Panc1 (cell line): ENCODE measurements at regions not wholly inside any gene's neighbourhood (a gene's known extent, or its start where the extent isn't known, plus 50 kb on each side); places are given as distances from the start of the nearest gene placed in this dataset.

Experiments
- ATAC-seq: fragments of 200-7000 bp; cut with Tn5 transposase; 2 replicates; pipeline ENCODE4 v1.9.1; 2020; ENCODE audit warnings: mild to moderate bottlenecking, moderate library complexity
- BruUV-seq: library from RNA; stranded (reverse); fragments of 400-500 nt; replicated peaks from 2 replicates; lab custom pipeline; 2021; lab: Mats Ljungman, UMichigan
- CTCF ChIA-PET: fragments of 300-600 bp; sonication (Branson Sonifier 250); formaldehyde crosslinking; loops from one replicate; lab custom pipeline; 2022; ENCODE audit warnings: antibody characterized with exemption; lab: Charles Lee
- POLR2A ChIA-PET: fragments of 300-600 bp; sonication (Branson Sonifier 250); formaldehyde crosslinking; loops from one replicate; lab custom pipeline; 2022; ENCODE audit warnings: antibody characterized with exemption; lab: Charles Lee
- DNase-seq: peaks from one replicate; pipeline ENCODE4 v3.0.0-alpha.2; 2010; ENCODE audit warnings: low read depth, low spot score
- H3K27ac ChIP-seq: 2 replicates; pipeline ENCODE4 v1.5.1; 2011; ENCODE audit warnings: mild to moderate bottlenecking, low read length, inconsistent platforms
- H3K27me3 ChIP-seq: fragments of 200-500 bp; sonication (Bioruptor generic); 2 replicates; pipeline ENCODE4 v1.6.0; 2014; ENCODE audit warnings: low read length, inconsistent platforms; ENCODE audit not compliant: control insufficient read depth, insufficient read depth
- H3K36me3 ChIP-seq: fragments of 200-500 bp; sonication (Bioruptor generic); 2 replicates; pipeline ENCODE4 v1.5.1; 2014; ENCODE audit warnings: inconsistent platforms, mild to moderate bottlenecking, low read length, moderate library complexity; ENCODE audit not compliant: control insufficient read depth, insufficient read depth
- H3K4me1 ChIP-seq: 2 replicates; pipeline ENCODE4 v1.5.1; 2011; ENCODE audit warnings: inconsistent platforms, mild to moderate bottlenecking, low read length, moderate library complexity; ENCODE audit not compliant: control insufficient read depth, insufficient read depth
- H3K4me3 ChIP-seq, 2 experiments: 2 replicates each; pipeline ENCODE4 v1.5.1; 2011 to 2012; ENCODE audit warnings: low read depth in 2 of 2, low read length in 2 of 2, mild to moderate bottlenecking in 2 of 2, inconsistent platforms in 1 of 2, moderate library complexity in 1 of 2
- H3K9me3 ChIP-seq: fragments of 200-500 bp; sonication (Bioruptor generic); 2 replicates; pipeline ENCODE4 v1.5.1; 2014; ENCODE audit warnings: low read depth, mild to moderate bottlenecking, inconsistent platforms, low read length, moderate library complexity; ENCODE audit not compliant: control insufficient read depth, insufficient read depth
- POLR2AphosphoS5 ChIP-seq: IDR thresholded peaks from 2 replicates; pipeline ENCODE4 v1.6.1; 2012; ENCODE audit warnings: mild to moderate bottlenecking, low read depth, low read length, moderate library complexity
- SIN3A ChIP-seq: IDR thresholded peaks from 2 replicates; pipeline ENCODE4 v1.6.1; 2012; ENCODE audit warnings: low read depth, mild to moderate bottlenecking, low read length, moderate library complexity, borderline replicate concordance; ENCODE audit not compliant: insufficient read depth
- TCF7L2 ChIP-seq: IDR thresholded peaks from 2 replicates; pipeline ENCODE4 v1.6.1; 2011; ENCODE audit warnings: mild to moderate bottlenecking, low read depth, low read length, inconsistent platforms
- in situ Hi-C: cut with HindIII; loops from 2 replicates; pipeline ENCODE4 v1.10.0; 2016; ENCODE audit warnings: low sequenced_read_pairs, low pct_unique_long_range_greater_than_20kb
- intact Hi-C: fragments of 100-400 bp; cut with micrococcal nuclease; formaldehyde crosslinking; loops from one replicate; pipeline ENCODE4 v1.10.0; 2022; ENCODE audit not compliant: unreplicated experiment
- TF ChIP-seq, protein P1 (sequence below), 2 experiments: IDR thresholded peaks; 2 replicates each; pipeline ENCODE4 v1.6.1; 2011 to 2012; ENCODE audit warnings: low read depth in 2 of 2, control low read depth in 1 of 2, low read length in 1 of 2, mild to moderate bottlenecking in 1 of 2, moderate library complexity in 1 of 2; ENCODE audit not compliant: insufficient read depth in 1 of 2
- TF ChIP-seq, protein P2 (sequence below): fragments of 450-650 bp; IDR thresholded peaks from 2 replicates; pipeline ENCODE4 v1.5.1; 2017; ENCODE audit warnings: mild to moderate bottlenecking

GRCh38 chr4:13857397-13857796, 229.9 kb upstream of the BOD1L1 start:
- Histone ChIP-seq H3K4me1 (no peaks in the 10 kb centered on the region), H3K9me3 (no peaks in the 10 kb centered on the region), H3K4me3 (no peak overlapping the region), H3K27ac (no peak overlapping the region), H3K36me3 (no peaks in the 10 kb centered on the region), H3K27me3 (no peaks in the 10 kb centered on the region)
- intact Hi-C loops: no loop called here
- ChIA-PET POLR2A (no interaction called here), CTCF (no interaction called here)
- DNase-seq (no peak), ATAC-seq (no peak)
- BruUV-seq: no TSS peak
- TF ChIP-seq, protein P1, sequence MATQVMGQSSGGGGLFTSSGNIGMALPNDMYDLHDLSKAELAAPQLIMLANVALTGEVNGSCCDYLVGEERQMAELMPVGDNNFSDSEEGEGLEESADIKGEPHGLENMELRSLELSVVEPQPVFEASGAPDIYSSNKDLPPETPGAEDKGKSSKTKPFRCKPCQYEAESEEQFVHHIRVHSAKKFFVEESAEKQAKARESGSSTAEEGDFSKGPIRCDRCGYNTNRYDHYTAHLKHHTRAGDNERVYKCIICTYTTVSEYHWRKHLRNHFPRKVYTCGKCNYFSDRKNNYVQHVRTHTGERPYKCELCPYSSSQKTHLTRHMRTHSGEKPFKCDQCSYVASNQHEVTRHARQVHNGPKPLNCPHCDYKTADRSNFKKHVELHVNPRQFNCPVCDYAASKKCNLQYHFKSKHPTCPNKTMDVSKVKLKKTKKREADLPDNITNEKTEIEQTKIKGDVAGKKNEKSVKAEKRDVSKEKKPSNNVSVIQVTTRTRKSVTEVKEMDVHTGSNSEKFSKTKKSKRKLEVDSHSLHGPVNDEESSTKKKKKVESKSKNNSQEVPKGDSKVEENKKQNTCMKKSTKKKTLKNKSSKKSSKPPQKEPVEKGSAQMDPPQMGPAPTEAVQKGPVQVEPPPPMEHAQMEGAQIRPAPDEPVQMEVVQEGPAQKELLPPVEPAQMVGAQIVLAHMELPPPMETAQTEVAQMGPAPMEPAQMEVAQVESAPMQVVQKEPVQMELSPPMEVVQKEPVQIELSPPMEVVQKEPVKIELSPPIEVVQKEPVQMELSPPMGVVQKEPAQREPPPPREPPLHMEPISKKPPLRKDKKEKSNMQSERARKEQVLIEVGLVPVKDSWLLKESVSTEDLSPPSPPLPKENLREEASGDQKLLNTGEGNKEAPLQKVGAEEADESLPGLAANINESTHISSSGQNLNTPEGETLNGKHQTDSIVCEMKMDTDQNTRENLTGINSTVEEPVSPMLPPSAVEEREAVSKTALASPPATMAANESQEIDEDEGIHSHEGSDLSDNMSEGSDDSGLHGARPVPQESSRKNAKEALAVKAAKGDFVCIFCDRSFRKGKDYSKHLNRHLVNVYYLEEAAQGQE (IDR thresholded peaks at IDR 0.05; ENCODE audit: insufficient read depth in 1 of 2, low read depth in 2 of 2, low read length in 1 of 2): no peak
- TF ChIP-seq TCF7L2: no peak
- TF ChIP-seq, protein P2, sequence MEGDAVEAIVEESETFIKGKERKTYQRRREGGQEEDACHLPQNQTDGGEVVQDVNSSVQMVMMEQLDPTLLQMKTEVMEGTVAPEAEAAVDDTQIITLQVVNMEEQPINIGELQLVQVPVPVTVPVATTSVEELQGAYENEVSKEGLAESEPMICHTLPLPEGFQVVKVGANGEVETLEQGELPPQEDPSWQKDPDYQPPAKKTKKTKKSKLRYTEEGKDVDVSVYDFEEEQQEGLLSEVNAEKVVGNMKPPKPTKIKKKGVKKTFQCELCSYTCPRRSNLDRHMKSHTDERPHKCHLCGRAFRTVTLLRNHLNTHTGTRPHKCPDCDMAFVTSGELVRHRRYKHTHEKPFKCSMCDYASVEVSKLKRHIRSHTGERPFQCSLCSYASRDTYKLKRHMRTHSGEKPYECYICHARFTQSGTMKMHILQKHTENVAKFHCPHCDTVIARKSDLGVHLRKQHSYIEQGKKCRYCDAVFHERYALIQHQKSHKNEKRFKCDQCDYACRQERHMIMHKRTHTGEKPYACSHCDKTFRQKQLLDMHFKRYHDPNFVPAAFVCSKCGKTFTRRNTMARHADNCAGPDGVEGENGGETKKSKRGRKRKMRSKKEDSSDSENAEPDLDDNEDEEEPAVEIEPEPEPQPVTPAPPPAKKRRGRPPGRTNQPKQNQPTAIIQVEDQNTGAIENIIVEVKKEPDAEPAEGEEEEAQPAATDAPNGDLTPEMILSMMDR: no peak
- no peak for TF ChIP-seq POLR2AphosphoS5
- TF ChIP-seq SIN3A: no peak
- in situ Hi-C loops: no loop called here

DNA sequence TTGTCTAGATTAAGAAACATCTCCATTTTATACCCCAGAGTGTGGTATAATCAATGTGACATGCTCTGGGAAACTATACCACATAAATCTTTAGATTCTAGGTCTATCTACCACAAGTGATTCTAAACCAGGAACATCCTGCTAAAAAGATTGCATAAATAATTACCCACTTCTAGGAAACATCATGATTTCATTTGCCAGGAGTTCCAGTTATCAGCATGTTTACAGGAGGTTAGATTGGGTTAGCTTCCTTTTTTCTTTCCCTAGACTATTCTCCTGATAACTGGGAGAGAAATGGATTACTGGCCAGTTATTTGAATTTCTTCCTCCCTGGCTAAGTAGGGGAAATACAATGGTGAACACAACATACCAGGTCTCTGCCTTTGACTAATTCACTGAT, 230.3 kb upstream of the BOD1L1 start:
- Histone ChIP-seq H3K4me1 (no peaks in the 10 kb centered on the region), H3K27ac (no peak overlapping the region), H3K36me3 (no peaks in the 10 kb centered on the region), H3K9me3 (no peaks in the 10 kb centered on the region), H3K27me3 (no peaks in the 10 kb centered on the region), H3K4me3 (no peak overlapping the region)
- no peak for DNase-seq
- POLR2A ChIA-PET: no interaction called here
- BruUV-seq: no TSS peak
- in situ Hi-C loops: no loop called here
- CTCF ChIA-PET: no interaction called here
- TF ChIP-seq, protein P1 (IDR thresholded peaks at IDR 0.05; ENCODE audit: insufficient read depth in 1 of 2, low read depth in 2 of 2, low read length in 1 of 2): no peak
- TF ChIP-seq SIN3A (no peak), POLR2AphosphoS5 (no peak), TCF7L2 (no peak)
- TF ChIP-seq, protein P2: no peak
- ATAC-seq: no peak
- intact Hi-C loops: no loop called here
